ENCODE measurements at regions not wholly inside any gene's neighbourhood (a gene's known extent, or its start where the extent isn't known, plus 50 kb on each side); places are given as distances from the start of the nearest gene placed in this dataset.
"Not testable (repeated sequence)": the region's sequence is repeated elsewhere in the genome, so short reads cannot be mapped to it uniquely, and the experiment has no call there.

DNA sequence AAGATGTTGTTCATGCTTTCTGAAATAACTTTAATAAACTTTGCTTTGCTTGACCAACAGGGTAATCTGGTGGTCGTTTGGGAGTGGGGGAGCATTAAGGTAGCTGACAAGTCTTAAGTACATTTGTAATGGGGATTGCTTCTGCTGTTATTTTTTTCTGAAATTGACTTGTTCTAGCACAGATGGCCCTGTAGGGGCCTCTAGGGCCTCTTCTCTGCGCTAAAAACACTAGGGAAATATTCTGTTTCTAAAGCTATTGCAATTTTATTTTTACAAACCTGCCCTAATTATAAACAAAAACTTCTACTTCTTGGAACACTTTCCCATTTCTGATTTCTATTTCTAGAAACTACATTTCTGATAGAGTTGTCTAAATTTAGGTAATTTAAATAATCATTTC is 191.3 kb upstream of the KCNJ3 start:
- DNase-seq (ENCODE audit: low spot score): no peak

DNA sequence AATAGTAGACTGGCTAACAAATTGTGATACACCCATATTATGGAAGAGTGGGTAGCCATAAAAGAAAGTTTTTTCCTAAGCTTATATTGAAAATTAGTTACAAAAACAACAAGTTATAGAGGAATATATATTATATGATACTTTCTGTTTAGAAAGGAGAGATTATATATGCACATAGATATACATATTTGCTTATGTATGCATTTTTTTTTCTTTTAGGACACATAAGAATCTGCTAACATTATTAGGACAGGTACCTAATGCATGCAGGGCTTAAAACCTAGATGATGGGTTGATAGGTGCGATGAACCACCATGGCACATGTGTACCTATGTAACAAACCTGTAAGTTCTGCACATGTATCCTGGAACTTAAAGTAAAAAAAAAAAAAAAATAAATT is 179.6 kb upstream of the KCNJ3 start:
- no peak for DNase-seq (ENCODE audit: low spot score)

DNA sequence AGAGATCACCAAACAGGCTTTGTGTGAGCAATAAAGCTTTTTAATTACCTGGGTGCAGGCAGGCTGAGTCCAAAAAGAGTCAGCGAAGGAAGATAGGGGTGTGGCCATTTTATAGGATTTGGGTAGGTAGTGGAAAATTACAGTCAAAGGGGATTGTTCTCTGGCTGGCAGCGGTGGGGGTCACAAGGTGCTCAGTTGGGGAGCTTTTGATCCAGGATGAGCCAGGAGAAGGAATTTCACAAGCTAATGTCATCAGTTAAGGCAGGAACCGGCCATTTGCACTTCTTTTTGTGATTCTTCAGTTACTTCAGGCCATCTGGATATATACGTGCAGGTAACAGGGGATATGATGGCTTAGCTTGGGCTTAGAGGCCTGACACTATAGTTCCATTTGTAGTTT is 177.5 kb upstream of the KCNJ3 start:
- DNase-seq (ENCODE audit: low spot score): not testable (repeated sequence)

DNA sequence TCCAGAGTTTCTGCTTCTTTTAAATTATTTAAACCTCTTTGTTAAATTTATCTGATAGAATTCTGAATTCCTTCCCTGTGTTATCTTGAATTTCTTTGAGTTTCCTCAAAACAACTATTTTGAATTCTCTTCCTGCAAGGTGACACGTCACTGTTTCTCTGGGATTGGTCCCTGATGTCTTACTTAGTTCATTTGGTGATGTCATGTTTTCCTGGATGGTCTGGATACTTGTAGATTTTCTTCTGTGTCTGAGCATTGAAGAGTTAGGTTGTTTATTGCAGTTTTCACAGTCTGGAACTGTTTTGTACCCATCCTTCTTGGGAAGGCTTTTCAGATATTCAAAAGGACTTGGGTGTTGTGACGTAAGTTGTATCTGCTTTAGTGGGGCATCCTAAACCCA is 172.3 kb upstream of the KCNJ3 start:
- no peak for DNase-seq (ENCODE audit: low spot score)

DNA sequence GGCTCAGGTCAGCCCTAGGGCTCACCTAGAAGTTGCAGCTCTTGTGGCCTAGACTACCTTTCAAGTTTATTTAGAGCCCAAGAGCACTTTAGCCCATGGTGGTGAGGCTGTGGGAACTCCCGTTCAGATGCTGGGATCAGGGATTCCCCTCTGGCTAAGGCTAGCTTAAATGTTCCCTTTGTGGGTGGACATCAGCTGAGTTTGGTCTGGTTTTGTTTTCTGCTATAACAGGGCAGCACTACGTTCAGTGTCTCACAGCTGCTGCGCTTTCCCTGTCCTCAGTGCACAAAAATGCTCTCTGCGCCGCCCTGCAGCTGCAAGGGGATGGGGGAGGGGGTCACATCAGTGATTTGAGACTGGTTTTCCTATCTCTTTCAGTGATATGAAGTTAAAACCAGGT is 170.5 kb upstream of the KCNJ3 start:
- DNase-seq (ENCODE audit: low spot score): no peak

DNA sequence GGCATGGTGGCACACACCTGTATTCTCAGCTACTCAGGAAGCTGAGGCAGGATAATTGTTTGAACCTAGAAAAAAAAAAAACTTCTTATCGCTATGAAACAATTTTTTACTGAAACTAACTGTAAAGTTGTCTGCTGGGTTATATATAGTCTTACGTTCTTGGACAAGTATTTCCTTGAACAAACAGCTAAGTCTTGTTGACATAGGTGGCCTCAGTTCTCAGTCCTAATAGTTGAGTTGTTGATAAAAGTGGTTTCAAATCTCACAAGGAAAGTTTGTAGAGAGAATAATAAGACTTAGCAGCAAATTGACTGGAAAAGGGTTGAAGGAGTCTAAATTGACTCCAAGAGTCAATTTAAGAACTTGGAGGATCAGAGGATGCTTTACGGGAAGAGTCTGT is 166.5 kb upstream of the KCNJ3 start:
- DNase-seq (ENCODE audit: low spot score): no peak

DNA sequence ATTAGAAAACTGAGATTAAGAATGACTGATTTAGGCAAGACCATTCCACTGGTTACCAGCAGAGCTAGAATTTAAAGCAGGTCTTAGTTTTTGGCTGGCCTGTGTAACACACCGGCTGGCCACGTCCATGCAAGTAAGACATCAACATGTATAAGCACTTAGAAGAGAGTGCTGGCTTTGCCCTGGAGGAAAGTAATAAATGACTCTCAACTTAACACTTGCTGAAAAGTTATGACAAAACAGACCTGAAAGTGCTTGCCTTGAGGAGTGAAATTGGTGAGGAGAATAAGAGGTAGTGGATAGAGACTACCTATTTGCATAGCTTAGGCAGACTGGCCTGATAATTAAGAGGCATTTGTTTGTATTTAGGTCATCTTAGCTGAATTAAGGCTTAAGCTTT is 165.7 kb upstream of the KCNJ3 start:
- no peak for DNase-seq (ENCODE audit: low spot score)

DNA sequence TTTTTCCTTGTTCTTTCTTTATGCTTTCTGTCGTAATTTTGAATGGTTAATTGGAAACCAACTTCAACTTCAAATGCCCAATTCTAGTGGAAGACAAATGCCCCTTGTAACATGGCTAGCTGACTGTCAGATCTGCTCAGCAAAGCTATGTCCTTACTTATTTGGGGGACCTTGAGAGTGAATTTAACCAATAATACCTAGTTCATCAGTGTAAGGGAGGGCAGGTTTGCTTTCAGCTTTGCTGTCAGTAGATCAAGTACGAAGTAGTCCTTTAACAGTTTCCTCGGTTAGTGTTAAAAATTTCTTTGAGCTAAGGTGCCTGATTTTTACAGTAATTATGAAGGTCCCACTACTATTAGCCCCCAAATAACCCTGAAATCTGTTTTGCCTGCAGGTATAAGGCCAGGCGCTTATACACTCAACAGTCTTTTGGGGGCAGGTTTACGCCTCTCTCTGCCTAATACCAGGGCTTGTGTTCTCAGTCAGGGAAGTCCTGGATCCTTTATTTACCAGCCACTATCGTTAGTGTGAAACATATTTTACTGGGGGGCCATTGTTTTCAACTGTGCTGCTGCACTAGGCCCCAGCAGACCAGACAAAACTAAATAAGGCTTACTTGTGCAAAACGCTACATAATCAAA is 165.1 kb upstream of the KCNJ3 start:
- DNase-seq (ENCODE audit: low spot score): no peak

DNA sequence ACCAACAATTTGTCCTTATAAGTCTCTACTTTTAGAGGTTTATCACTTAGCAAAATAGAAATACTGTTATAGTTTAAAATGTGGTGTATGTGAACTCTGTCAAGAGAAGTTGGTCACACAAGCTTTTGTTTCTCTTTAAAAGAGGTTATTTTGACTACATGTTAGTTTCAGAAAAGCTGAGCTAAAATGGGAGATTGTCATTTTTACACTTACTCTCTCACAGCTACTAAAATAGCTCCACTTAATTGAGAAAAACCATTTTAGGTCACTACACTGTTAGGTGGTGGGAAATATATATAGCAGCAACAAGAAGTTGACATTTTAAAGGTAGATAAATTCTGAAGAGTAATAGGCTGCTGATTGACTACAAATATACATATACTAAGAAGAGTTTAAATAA is 161.5 kb upstream of the KCNJ3 start:
- no peak for DNase-seq (ENCODE audit: low spot score)

DNA sequence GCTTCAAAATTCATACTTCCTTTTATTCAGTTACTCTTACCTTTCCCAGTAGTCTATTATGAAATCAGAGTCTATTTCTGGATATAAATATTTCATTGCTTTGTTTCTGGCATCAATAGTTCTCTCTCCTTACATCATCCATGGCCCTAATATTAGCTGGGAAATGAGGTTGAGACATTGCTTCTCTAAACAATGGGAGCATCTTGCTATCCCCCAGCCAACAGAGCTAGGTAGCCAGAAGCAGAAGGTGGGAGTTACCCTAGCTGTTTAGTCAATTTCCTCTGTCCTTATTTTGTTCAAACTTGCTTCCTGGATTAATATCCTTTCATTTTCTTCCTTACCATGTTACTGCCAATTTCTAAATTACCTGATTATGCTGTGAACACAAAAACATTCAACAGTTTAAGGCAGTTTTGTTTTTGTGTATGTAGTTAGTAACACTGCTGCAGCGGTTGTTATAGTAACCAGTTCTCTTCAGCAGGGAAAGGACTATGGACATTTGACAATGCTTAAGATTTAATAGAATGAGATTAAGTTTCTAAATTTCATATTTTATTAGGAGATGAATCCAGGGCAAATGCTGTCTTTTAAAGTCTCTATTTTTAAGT is 160.5 kb upstream of the KCNJ3 start:
- no peak for DNase-seq (ENCODE audit: low spot score)

DNA sequence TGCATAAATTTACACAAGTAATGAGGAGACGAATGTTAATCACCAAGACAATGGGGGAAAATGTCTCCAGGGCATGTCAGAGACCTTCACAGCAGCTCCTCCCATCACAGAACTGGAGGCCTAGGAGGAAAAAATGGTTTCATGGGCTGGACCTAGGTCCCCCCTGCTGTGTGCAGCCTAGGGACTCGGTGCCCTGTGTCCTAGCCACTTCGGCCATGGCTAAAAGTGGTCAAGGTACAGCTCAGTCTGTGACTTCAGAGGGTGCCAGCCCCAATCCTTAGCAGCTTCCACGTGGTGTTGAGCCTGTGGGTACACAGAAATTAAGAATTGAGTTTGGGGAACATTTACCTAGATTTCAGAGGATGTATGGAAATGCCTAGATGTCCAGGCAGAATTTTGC is 152.2 kb upstream of the KCNJ3 start:
- DNase-seq (ENCODE audit: low spot score): no peak

DNA sequence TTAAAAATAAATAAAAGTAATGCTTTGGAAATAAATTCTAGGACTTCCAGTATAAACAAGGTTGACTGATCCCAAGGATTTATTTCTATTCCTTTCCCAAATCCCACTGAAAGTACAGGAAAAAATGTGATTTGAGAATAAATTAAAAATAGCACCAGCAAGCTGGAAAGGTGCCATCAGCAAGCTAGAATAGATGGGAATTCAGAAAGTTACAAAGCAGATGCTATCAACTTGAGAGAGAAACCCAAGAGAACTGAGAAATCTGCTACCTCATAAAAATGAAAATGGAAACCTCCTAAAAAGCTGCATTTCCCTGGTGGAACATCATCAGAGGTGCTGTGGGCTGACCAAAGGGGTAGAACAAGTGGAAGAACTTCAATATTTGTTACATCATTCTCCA is 148.6 kb upstream of the KCNJ3 start:
- no peak for DNase-seq (ENCODE audit: low spot score)

DNA sequence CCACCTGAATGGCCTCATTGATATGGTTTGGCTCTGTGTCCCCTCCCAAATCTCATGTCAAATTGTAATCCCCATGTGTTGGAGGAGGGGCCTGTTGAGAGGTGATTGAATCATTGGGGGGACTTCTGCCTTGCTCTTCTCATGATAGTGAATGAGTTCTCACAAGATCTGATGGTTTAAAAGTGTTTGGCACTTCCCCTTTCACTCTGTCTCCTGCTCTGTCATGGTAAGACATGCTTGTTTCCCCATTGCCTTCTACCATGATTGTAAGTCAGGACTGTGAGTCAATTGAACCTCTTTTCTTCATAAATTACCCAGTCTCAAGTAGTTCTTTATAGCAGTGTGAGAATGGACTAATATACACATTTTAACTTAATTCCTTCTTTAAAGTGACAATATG is 146.8 kb upstream of the KCNJ3 start:
- no peak for DNase-seq (ENCODE audit: low spot score)

DNA sequence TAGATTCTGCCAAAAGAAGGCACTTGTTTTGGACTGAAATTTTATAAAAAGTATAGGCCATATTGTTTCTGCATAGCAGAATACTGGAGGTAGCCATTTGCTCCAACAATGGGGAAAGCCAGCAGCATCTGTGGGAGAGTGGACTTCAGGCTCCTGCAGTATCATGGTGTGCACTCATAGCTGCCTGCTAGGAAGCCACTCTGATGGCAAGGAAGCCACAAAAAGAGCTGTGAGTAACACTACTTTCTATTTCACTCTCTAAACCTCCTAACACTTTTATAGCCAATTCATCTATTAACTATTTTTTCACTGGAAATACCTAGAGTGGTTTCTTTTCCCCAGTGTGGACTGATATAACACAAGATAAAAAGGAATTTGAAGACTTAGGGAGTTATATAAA is 144.4 kb upstream of the KCNJ3 start:
- no peak for DNase-seq (ENCODE audit: low spot score)

DNA sequence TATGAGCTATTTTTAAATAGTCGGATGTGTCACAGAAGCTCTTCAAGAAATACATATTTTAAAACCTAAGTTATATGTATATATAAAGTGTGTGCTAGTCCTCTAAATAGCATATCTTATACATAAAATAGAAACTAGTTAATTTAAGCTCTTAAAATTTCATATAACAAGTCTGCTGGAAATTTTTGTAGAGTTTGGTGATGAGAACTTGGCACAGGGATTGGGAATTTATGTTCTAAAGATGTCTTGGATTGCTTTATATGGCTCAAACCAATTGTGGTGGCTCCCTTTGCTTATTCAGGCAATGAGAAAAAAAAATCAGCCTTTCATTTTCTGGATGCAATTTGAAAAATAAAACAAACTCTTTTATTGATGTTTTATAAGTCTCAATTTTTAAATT is 142.8 kb upstream of the KCNJ3 start:
- no peak for DNase-seq (ENCODE audit: low spot score)

DNA sequence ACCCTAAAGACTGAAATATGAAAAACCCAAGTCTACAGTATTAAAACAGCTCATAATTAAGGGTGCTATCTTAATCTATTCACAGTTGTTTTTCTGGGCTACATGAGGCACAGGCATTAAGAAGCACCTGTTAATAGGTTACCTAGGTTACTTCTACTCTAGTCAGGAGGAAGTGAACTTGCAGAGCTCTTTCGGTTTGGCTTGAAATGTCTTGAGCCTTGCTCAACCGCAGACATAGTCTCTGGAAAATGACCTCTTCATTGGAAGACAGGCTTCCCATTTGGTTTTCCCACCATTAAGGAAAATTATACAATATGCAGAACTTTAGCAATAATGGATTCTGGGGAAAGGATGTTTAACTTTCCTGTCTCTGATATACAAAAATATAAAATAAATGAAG is 142.3 kb upstream of the KCNJ3 start:
- DNase-seq (ENCODE audit: low spot score): no peak

DNA sequence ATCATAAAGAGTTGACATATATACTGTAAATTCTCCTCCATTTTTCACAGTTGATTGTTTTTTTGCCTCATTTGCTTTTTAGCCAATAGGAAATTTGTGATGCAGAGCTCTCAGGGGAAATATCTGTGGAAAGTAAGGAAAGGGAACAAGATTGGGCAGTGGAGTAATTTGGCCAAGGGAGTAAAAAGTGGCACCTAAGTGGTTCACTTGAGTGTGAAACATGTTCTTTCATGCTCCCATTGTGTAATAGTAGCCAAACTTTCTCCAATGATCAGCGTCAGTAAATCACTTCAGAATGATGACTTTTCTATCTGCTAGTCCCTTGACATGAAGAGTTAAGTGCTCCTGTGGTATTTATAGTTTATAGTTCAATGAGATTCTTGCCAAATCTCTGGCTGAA is 141.9 kb upstream of the KCNJ3 start:
- no peak for DNase-seq (ENCODE audit: low spot score)

DNA sequence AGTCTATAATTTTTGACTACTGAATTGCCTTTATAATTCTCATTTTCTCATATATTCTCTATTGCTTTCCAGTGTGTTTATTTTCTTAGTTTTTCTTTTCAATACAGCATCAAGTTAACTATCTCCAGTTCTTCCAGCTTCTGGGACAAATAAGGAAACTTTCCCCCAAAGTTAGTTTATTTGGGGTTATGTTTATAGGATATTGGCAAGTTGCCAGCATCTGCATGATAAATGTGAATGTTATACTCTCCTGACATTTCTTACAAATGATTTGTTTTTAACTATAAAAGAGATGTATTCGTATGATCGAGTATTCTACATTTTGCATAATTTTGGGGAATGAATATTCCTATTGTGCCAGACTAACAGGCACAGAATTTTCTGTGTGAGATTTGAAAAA is 140.6 kb upstream of the KCNJ3 start:
- no peak for DNase-seq (ENCODE audit: low spot score)

DNA sequence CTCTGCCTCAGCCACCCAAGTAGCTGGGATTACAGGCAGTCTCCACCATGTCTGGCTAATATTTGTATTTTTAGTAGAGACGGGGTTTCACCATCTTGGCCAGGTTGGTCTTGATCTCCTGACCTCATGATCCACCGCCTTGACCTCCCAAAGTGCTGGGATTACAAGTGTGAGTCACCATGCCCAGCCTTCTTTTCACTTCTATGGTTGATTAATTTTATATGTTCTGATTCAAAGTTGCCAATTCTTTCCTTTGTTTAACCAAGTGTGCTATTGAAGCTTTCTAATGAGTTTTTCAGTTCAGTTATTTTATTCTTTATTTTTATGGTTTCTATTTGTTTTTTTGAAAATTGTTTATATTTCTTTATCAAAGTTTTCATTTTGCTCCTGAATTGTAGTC is 133.1 kb upstream of the KCNJ3 start:
- DNase-seq (ENCODE audit: low spot score): no peak

DNA sequence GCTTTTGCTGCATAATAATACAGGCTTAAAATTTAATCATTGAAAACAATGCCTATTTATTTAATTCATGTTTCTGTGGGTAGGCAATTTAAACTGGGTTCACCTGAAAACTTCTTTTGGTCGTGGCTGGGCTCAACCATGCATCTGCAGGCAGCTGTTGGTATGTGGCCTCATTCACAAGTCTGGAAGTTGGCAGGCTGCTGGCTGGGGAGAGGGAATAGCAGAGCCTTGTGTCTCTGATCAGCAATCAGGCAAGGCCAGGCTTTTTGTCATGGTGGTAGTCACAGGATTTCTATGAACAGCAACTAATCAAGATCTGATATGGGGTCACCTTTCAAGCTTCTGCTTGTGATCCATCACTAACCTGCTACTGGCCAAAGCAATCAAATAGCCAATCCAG is 130.1 kb upstream of the KCNJ3 start:
- DNase-seq (ENCODE audit: low spot score): no peak

DNA sequence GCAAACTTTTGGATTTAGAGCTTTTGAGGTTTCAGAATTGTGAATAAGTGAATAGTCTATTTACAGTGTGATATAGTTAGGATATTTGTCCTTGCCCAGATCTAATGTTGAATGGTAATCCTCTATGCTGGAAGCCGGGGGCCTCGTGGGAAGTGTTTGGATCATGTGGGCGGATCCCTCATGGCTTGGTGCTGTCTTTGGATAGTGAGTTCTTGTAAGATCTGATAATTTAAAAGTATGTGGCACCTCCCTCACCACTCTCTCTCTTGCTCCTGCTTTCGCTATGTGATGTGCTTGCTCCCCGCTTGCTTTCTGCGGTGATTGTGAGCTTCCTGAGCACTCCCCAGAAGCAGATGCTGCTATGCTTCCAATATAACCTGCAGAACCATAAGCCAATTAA is 128.0 kb upstream of the KCNJ3 start:
- no peak for DNase-seq (ENCODE audit: low spot score)

DNA sequence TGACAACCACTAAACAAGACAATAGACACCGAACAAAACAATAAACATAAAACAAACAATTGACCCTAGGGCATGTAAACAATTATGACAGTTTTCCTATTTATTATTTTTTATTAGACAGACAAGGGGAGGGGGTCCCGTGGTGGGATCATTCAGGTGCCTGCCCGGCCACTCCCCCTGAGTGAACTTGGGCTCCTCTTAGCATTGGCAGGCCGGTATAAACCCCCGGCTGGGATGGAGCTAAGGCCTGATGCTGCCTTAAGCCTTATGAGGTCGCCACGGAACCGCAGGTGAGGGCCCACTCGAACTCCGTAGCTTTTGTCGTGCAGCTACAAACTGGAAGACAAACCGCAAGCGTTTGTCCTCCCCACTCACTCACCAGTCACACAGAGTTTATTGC is 121.8 kb upstream of the KCNJ3 start:
- DNase-seq (ENCODE audit: low spot score): not testable (repeated sequence)

DNA sequence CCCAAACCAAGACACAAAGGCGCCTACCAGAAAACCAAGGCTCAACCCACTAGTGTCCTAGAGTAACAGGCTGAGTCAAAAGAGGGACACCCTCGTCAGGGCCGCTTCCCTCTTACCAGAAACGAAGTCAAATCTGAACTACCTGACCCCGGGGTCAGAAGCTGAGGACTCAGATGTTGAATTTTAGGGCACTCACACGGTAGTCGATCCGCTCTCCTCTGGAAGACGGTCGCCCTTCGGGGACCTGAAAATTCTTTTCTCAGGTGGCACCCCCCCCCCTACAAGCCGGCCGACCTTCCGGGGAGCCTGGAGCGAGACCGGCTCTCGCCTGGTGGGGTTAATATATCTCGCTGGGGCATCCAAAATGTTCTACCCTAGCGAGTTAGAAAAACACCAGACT is 121.1 kb upstream of the KCNJ3 start:
- no peak for DNase-seq (ENCODE audit: low spot score)

DNA sequence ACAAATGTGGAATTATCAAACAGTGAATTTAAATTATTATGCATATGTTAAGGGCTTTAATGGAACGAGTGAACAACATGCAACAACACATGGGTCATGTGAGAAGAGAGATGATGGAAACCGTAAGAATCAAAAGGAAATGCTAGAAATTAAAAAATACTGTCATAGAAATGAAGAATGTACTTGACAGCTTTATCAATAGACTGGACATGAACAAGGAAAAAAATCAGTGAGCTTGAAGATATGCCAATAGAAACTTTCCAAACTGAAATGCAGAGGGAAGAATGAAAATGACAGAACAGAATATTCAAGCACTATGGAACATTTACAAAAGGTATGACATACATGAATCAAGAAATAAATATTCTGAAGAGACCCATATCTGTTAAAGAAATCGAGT is 117.7 kb upstream of the KCNJ3 start:
- no peak for DNase-seq (ENCODE audit: low spot score)

Data from A172 (cell line).